ENCODE measurements at regions not wholly inside any gene's neighbourhood (a gene's known extent, or its start where the extent isn't known, plus 50 kb on each side); places are given as distances from the start of the nearest gene placed in this dataset.

- DNase-seq, result no peak
- Mint-ChIP-seq H3K4me1 (no peaks in the 10 kb centered on the region), H3K4me3 (no peak overlapping the region), H3K9me3 (no peaks in the 10 kb centered on the region), H3K27ac (no peak overlapping the region), H3K36me3 (ENCODE audit: low read depth) (no peaks in the 10 kb centered on the region), H3K27me3 (no peaks in the 10 kb centered on the region)
- ChIA-PET CTCF (no interaction called here), POLR2A (no interaction called here)
Observed at GRCh38 chr10:43753397-43754061, 104.8 kb upstream of the ZNF32 start.

DNA sequence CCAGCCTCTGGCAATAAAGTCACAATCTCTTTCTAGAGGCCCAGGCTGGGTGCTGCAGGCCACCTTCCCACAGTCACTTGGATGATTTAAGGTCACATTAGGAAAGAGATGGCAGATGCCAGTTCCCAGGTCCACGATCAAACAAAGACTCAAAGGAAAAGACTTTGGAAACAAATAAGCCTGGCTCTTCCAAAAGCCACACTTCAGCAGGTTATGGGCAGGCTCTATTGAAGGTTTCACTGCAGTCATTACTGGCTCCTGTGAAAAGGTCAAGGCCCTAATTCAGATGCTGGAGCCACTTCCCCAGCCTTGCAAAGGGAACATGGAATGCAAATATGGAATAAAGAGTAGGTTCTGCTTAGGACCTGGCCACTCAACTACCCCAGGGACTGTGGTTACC, 104.0 kb upstream of the ZNF32 start:
- POLR2A ChIA-PET, result no interaction called here
- H3K27me3 Mint-ChIP-seq, result no peaks in the 10 kb centered on the region
- no peak overlapping the region for H3K4me3 Mint-ChIP-seq
- DNase-seq, result no peak
- H3K27ac Mint-ChIP-seq, result no peak overlapping the region
- CTCF ChIA-PET, result no interaction called here
- H3K36me3 Mint-ChIP-seq (ENCODE audit: low read depth), result no peaks in the 10 kb centered on the region
- no peaks in the 10 kb centered on the region for H3K4me1 Mint-ChIP-seq
- no peaks in the 10 kb centered on the region for H3K9me3 Mint-ChIP-seq

DNA sequence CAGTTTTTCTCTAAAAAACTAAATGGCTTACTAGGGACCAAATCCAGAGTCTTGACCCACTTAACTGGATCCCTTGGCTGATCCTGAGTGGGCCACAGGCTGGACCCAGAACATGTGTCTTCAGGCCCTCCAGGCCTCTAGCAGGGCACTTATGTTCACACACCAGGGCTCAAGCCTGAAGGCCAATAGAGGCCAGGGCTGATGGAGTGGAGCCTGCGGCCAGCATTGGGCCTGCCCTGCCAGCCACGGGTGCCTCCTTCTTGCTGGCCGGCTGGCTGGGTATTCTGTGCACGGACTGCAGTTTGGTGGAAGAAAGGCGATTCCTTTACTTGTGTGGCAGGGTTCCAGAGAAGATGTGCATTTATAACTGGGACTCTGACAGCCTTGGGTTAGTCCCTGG, 103.0 kb upstream of the ZNF32 start:
- CTCF ChIA-PET, result no interaction called here

DNA sequence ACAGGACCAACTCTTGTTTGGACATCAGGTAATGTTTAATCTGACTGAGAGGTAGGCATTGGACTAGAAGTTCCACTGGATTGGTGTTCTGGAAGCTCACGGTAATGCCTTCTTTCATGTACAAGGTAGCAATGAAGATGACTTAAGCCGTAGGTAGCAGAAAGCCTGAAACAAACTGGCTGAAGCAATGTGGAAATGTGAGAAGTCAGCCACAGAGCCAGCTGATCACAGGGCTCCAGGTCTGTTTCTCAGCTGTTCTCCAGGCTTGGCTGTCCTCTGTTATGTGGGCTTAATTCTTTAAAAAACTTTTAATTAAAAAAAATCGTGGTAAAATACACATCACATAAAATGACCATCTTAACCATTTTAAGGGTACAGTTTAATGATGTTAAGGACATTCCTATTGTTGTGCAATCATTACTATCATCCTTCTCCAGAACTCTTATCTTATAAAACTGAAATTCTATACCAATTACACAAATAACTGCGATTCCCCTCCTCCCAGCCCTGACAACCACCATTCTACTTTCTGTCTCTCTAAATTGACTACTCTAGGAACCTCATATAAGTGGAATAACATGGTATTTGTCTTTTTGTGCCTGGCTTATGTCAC, 101.4 kb upstream of the ZNF32 start:
- no peaks in the 10 kb centered on the region for H3K36me3 Mint-ChIP-seq (ENCODE audit: low read depth)
- ChIA-PET CTCF (no interaction called here), POLR2A (no interaction called here)
- no peaks in the 10 kb centered on the region for H3K4me1 Mint-ChIP-seq
- no peak overlapping the region for H3K4me3 Mint-ChIP-seq
- no peak overlapping the region for H3K27ac Mint-ChIP-seq
- DNase-seq, result no peak
- no peaks in the 10 kb centered on the region for H3K9me3 Mint-ChIP-seq
- H3K27me3 Mint-ChIP-seq, result no peaks in the 10 kb centered on the region

More for the DNA sequence above, 103.0 kb upstream of the ZNF32 start:
- no peaks in the 10 kb centered on the region for H3K9me3 Mint-ChIP-seq
- H3K27me3 Mint-ChIP-seq, result no peaks in the 10 kb centered on the region
- H3K4me1 Mint-ChIP-seq, result no peaks in the 10 kb centered on the region
- DNase-seq, result no peak
- H3K4me3 Mint-ChIP-seq, result no peak overlapping the region
- H3K36me3 Mint-ChIP-seq (ENCODE audit: low read depth), result no peaks in the 10 kb centered on the region
- no peak overlapping the region for H3K27ac Mint-ChIP-seq
- POLR2A ChIA-PET, result no interaction called here

DNA sequence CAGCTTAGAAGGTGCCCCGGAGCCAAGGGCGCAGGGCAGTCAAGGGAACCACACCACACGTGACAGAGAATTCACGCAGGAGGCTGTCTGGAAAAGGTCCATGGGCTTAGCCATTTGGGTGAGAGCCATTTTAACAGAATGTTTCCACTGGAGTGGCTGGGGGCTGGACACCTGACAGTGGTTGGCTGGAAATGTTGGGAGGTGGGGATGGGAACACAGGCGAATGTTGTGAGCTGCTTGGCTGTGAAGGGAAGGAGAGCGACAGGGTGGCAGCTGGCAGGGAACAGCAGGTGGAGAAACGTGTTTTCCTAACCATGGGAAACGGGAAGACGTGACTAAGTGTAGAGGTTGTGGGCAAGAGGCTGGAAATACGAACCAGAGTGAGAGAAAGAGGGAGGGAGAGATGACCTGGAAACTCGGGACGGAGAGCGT, 100.5 kb upstream of the ZNF32 start:
- Mint-ChIP-seq H3K27ac (no peak overlapping the region), H3K36me3 (ENCODE audit: low read depth) (no peaks in the 10 kb centered on the region), H3K9me3 (no peaks in the 10 kb centered on the region), H3K27me3 (no peaks in the 10 kb centered on the region), H3K4me3 (no peak overlapping the region), H3K4me1 (no peaks in the 10 kb centered on the region)
- ChIA-PET CTCF (no interaction called here), POLR2A (no interaction called here)
- no peak for DNase-seq

- Mint-ChIP-seq H3K27me3 (no peaks in the 10 kb centered on the region), H3K4me1 (no peaks in the 10 kb centered on the region), H3K27ac (no peak overlapping the region), H3K4me3 (no peak overlapping the region), H3K9me3 (no peaks in the 10 kb centered on the region), H3K36me3 (ENCODE audit: low read depth) (no peaks in the 10 kb centered on the region)
- ChIA-PET CTCF (no interaction called here), POLR2A (no interaction called here)
- DNase-seq, result no peak
Observed at GRCh38 chr10:43748560-43748959, 99.9 kb upstream of the ZNF32 start.

DNA sequence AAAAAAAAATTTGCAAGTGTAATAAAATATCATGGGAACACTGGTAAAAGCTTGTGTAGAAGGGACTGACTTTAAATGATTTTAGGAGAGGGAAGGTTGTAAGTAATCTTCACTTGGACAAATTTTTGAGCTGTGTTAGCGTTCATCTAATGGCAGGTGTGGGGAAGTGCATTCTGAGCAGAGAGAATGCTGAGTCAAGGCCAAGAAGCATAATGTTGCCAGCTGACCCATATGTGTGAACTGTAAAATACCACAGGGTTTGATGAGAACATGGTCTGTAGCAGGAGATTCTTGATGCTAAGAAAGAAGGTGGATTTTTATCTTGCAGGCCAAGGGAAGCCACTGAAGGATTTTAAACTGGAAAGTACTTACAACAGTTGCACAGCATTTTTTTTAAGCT, 98.2 kb upstream of the ZNF32 start:
- H3K27me3 Mint-ChIP-seq, result no peaks in the 10 kb centered on the region
- H3K4me3 Mint-ChIP-seq, result no peak overlapping the region
- CTCF ChIA-PET, result no interaction called here
- H3K9me3 Mint-ChIP-seq, result no peaks in the 10 kb centered on the region
- no peak for DNase-seq
- no peak overlapping the region for H3K27ac Mint-ChIP-seq
- POLR2A ChIA-PET, result no interaction called here
- no peaks in the 10 kb centered on the region for H3K4me1 Mint-ChIP-seq
- no peaks in the 10 kb centered on the region for H3K36me3 Mint-ChIP-seq (ENCODE audit: low read depth)

GRCh38 chr10:43739161-43739560, 90.5 kb upstream of the ZNF32 start:
- Mint-ChIP-seq H3K4me1 (peaks cover 11% of the 10 kb centered on the region), H3K27ac (no peak overlapping the region), H3K36me3 (ENCODE audit: low read depth) (no peaks in the 10 kb centered on the region), H3K9me3 (no peaks in the 10 kb centered on the region), H3K27me3 (peaks cover 9% of the 10 kb centered on the region), H3K4me3 (no peak overlapping the region)
- ChIA-PET CTCF (no interaction called here), POLR2A (no interaction called here)
- DNase-seq, result no peak

DNA sequence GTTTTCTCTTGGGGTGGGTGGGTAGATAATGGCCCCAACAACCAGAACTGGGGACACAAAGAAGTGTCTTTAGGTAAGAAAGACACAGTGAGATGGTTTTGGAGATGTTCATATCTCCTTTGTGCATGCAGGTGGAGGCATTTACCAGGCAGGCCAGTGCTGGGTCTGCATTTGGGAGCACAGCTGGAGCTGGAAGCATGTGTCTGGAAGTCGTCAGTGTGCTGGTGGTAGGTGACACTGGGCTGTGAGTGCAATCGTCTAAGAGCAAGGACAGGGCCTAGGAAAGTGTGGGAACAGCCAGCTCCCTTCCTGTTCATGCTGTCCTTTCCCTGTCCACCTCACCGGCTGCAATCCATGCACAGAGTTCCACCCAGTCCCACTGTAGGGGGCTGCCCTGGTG, 88.3 kb upstream of the ZNF32 start:
- H3K27ac Mint-ChIP-seq, result no peak overlapping the region
- ChIA-PET CTCF (no interaction called here), POLR2A (no interaction called here)
- peaks cover 14% of the 10 kb centered on the region for H3K4me1 Mint-ChIP-seq
- DNase-seq, result no peak
- no peaks in the 10 kb centered on the region for H3K9me3 Mint-ChIP-seq
- no peaks in the 10 kb centered on the region for H3K36me3 Mint-ChIP-seq (ENCODE audit: low read depth)
- no peak overlapping the region for H3K4me3 Mint-ChIP-seq
- H3K27me3 Mint-ChIP-seq, result peaks cover 12% of the 10 kb centered on the region

- no peaks in the 10 kb centered on the region for H3K9me3 Mint-ChIP-seq
- POLR2A ChIA-PET, result no interaction called here
- H3K36me3 Mint-ChIP-seq (ENCODE audit: low read depth), result no peaks in the 10 kb centered on the region
- no peak overlapping the region for H3K4me3 Mint-ChIP-seq
- H3K4me1 Mint-ChIP-seq, result peaks cover 14% of the 10 kb centered on the region
- no peak for DNase-seq
- no peak overlapping the region for H3K27ac Mint-ChIP-seq
- CTCF ChIA-PET, result no interaction called here
- peaks cover 12% of the 10 kb centered on the region for H3K27me3 Mint-ChIP-seq
Observed at GRCh38 chr10:43735907-43736306, 87.2 kb upstream of the ZNF32 start.

DNA sequence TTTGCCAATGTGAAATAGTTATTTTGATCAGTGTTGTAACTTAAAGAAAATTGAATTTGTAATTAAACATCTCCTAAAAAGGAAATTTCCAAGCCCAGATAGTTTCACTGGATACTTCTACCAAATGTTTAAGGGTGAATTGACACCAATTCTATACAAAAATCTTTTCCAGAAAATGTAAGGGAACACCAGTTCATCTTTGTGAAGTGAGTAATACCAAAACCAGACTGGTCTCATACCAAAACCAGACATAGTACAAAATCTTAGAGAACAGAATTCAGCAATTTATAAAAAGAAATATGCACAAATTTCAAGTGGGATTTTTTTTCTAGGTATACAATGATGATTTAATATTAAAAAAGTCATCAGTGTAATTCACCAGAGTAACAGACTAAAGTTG, 86.0 kb upstream of the ZNF32 start:
- H3K36me3 Mint-ChIP-seq (ENCODE audit: low read depth), result no peaks in the 10 kb centered on the region

DNA sequence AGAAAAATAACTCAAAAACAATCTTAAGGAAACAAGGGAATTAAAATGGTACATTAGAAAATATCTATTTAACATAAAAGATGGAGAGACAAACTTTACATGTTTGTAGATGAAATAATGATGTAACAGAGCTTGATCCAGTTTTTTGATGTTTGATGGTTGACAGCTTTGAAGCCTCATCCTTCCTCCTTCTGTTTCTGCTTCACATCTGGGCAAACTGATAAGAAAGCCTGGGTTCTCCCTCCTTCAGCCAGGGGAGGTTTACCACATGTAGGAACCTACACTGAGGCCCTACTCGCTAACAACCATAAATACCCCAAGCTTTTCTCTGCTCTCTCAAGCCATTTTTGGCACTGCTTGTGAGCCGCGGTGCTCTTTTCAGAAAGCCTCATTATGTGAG, 82.8 kb upstream of the ZNF32 start:
- POLR2A ChIA-PET, result no interaction called here

More for the DNA sequence above, 86.0 kb upstream of the ZNF32 start:
- H3K4me3 Mint-ChIP-seq, result no peak overlapping the region
- no peak overlapping the region for H3K27ac Mint-ChIP-seq
- peaks cover 14% of the 10 kb centered on the region for H3K4me1 Mint-ChIP-seq
- CTCF ChIA-PET, result no interaction called here
- peaks cover 3% of the 10 kb centered on the region for H3K9me3 Mint-ChIP-seq
- peaks cover 8% of the 10 kb centered on the region for H3K27me3 Mint-ChIP-seq
- POLR2A ChIA-PET, result no interaction called here
- DNase-seq, result no peak

DNA sequence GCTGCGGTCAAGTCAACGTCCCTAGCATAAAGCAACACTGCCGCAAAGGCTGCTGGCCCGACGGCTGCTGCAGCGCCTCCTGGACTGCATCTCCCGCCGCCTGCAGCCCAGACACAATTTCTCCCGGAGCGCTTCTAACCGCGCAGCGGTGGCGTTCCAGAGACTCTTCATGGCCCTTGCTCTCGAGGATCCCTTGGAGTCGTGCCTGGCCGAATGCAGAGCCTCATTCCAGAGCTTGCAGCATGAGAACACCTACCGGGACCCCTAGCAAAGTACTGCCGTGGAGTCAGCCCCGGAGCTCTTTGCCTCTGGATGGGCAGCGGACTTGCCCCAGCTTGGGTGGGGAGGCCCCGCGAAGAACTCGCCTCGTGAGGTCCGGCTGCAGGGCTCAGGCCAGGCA, 79.7 kb upstream of the ZNF32 start:
- Mint-ChIP-seq H3K4me3 (no peak overlapping the region), H3K4me1 (no peaks in the 10 kb centered on the region), H3K36me3 (ENCODE audit: low read depth) (no peaks in the 10 kb centered on the region), H3K27me3 (peaks cover 7% of the 10 kb centered on the region), H3K27ac (no peak overlapping the region), H3K9me3 (peaks cover 11% of the 10 kb centered on the region)
- no peak for DNase-seq
- ChIA-PET CTCF (no interaction called here), POLR2A (no interaction called here)

More for the DNA sequence above, 82.8 kb upstream of the ZNF32 start:
- H3K4me3 Mint-ChIP-seq, result no peak overlapping the region
- H3K27ac Mint-ChIP-seq, result no peak overlapping the region
- H3K9me3 Mint-ChIP-seq, result peaks cover 8% of the 10 kb centered on the region
- DNase-seq, result no peak
- CTCF ChIA-PET, result no interaction called here
- peaks cover 14% of the 10 kb centered on the region for H3K4me1 Mint-ChIP-seq
- no peaks in the 10 kb centered on the region for H3K36me3 Mint-ChIP-seq (ENCODE audit: low read depth)
- peaks cover 5% of the 10 kb centered on the region for H3K27me3 Mint-ChIP-seq

- POLR2A ChIA-PET, result no interaction called here
- Mint-ChIP-seq H3K27me3 (peaks cover 7% of the 10 kb centered on the region), H3K4me1 (no peaks in the 10 kb centered on the region), H3K4me3 (no peak overlapping the region), H3K36me3 (ENCODE audit: low read depth) (no peaks in the 10 kb centered on the region), H3K27ac (no peak overlapping the region), H3K9me3 (peaks cover 11% of the 10 kb centered on the region)
- no peak for DNase-seq
- CTCF ChIA-PET, result no interaction called here
Observed at GRCh38 chr10:43727935-43728334, 79.3 kb upstream of the ZNF32 start.
